Skeletal muscle satellite cell (primary cell): ENCODE measurements at regions not wholly inside any gene's neighbourhood (a gene's known extent, or its start where the extent isn't known, plus 50 kb on each side); places are given as distances from the start of the nearest gene placed in this dataset.

Source experiments
- H3K27me3 ChIP-seq: 2 replicates; pipeline ENCODE4 v1.7.0; 2013; ENCODE audit warnings: low read length; ENCODE audit not compliant: control insufficient read depth, insufficient read depth
- H3K36me3 ChIP-seq: 2 replicates; pipeline ENCODE4 v1.7.0; 2013; ENCODE audit warnings: mild to moderate bottlenecking, control low read depth, low read length; ENCODE audit not compliant: insufficient read depth
- H3K4me1 ChIP-seq: 2 replicates; pipeline ENCODE4 v1.7.0; 2013; ENCODE audit warnings: low read length; ENCODE audit not compliant: control insufficient read depth, insufficient read depth
- H3K4me2 ChIP-seq: 2 replicates; pipeline ENCODE4 v1.7.0; 2013; ENCODE audit warnings: mild to moderate bottlenecking, low read length
- H3K4me3 ChIP-seq: 2 replicates; pipeline ENCODE4 v1.7.0; 2013; ENCODE audit warnings: low read length
- H3K9ac ChIP-seq: 2 replicates; pipeline ENCODE4 v1.7.0; 2013; ENCODE audit warnings: mild to moderate bottlenecking, low read depth, low read length, moderate library complexity
- H3K9me3 ChIP-seq: replicated peaks from 2 replicates; pipeline ENCODE4 v1.7.0; 2013; ENCODE audit warnings: mild to moderate bottlenecking, control low read depth, low read length

- no peaks in the 10 kb centered on the region for H3K9me3 ChIP-seq
- no peak overlapping the region for H3K4me2 ChIP-seq
- no peak overlapping the region for H3K9ac ChIP-seq
- H3K36me3 ChIP-seq, result no peaks in the 10 kb centered on the region
- peaks cover 23% of the 10 kb centered on the region for H3K4me1 ChIP-seq
- no peak overlapping the region for H3K4me3 ChIP-seq
- H3K27me3 ChIP-seq, result no peaks in the 10 kb centered on the region
Measured at GRCh38 chr11:28621753-28622152, 513.6 kb downstream of the METTL15 start.

- H3K4me1 ChIP-seq, result peaks cover 23% of the 10 kb centered on the region
- no peak overlapping the region for H3K4me3 ChIP-seq
- no peak overlapping the region for H3K9ac ChIP-seq
- no peaks in the 10 kb centered on the region for H3K27me3 ChIP-seq
- H3K4me2 ChIP-seq, result peak overlapping the region; percentile 25
- no peaks in the 10 kb centered on the region for H3K9me3 ChIP-seq
- no peaks in the 10 kb centered on the region for H3K36me3 ChIP-seq
Measured at GRCh38 chr11:28619846-28620540, 511.8 kb downstream of the METTL15 start.

DNA sequence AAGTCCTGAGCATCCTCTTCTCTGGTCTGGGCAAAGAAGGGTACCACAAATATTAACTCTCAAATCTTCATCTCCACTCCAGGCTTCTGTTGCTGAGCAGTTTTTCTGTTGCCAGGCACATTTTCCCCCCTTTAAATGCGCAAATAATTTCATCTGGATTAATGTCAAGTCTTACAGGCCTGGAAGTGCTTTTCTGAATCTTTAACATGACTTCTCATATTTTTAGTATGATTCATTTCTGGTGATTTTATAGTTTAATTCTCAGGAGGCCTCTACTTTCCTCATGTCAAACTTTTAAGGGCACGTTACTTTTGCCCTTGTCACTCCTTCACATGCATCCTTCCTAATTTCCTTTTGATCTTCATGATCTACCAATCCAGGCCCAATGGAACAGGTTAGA is 510.2 kb downstream of the METTL15 start:
- H3K4me2 ChIP-seq, result no peak overlapping the region
- H3K4me3 ChIP-seq, result no peak overlapping the region
- peaks cover 23% of the 10 kb centered on the region for H3K4me1 ChIP-seq
- H3K9ac ChIP-seq, result no peak overlapping the region
- H3K36me3 ChIP-seq, result no peaks in the 10 kb centered on the region
- H3K9me3 ChIP-seq, result no peaks in the 10 kb centered on the region
- no peaks in the 10 kb centered on the region for H3K27me3 ChIP-seq

GRCh38 chr11:28616160-28616965 is 508.2 kb downstream of the METTL15 start:
- H3K9ac ChIP-seq, result no peak overlapping the region
- no peaks in the 10 kb centered on the region for H3K9me3 ChIP-seq
- no peaks in the 10 kb centered on the region for H3K27me3 ChIP-seq
- no peak overlapping the region for H3K4me3 ChIP-seq
- H3K4me2 ChIP-seq, result no peak overlapping the region
- peaks cover 23% of the 10 kb centered on the region for H3K4me1 ChIP-seq
- no peaks in the 10 kb centered on the region for H3K36me3 ChIP-seq

- H3K9ac ChIP-seq, result no peak overlapping the region
- H3K36me3 ChIP-seq, result no peaks in the 10 kb centered on the region
- H3K4me1 ChIP-seq, result peaks cover 23% of the 10 kb centered on the region
- H3K4me2 ChIP-seq, result no peak overlapping the region
- no peaks in the 10 kb centered on the region for H3K27me3 ChIP-seq
- no peaks in the 10 kb centered on the region for H3K9me3 ChIP-seq
- no peak overlapping the region for H3K4me3 ChIP-seq
Measured at GRCh38 chr11:28615542-28615941, 507.4 kb downstream of the METTL15 start.

DNA sequence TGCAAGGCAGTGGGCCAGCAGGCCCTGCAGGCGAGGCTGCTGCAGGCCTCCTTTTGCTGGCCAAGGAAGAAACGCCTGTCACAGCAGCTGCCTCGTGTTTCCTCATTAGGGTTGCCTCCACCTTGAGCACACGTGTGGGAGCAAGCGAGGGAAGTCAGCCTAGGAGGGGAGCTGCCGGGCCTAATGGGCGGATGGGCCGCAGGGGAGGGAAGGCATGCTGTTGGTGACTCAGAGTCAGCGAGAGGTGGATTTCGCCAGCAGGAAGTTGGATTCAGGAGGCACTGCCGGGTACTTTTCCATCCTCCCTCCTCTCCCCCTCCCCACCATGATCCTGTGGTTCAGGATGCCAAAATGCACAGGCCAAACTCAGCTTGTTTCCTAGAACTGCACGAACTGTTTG is 498.7 kb downstream of the METTL15 start:
- Histone ChIP-seq H3K4me1 (no peaks in the 10 kb centered on the region), H3K36me3 (no peaks in the 10 kb centered on the region), H3K27me3 (no peaks in the 10 kb centered on the region), H3K9ac (no peak overlapping the region), H3K4me2 (no peak overlapping the region), H3K4me3 (no peak overlapping the region), H3K9me3 (no peaks in the 10 kb centered on the region)

GRCh38 chr11:28599656-28600055 is 491.5 kb downstream of the METTL15 start:
- Histone ChIP-seq H3K9me3 (no peaks in the 10 kb centered on the region), H3K4me3 (no peak overlapping the region), H3K36me3 (no peaks in the 10 kb centered on the region), H3K9ac (no peak overlapping the region), H3K4me1 (no peaks in the 10 kb centered on the region), H3K4me2 (no peak overlapping the region), H3K27me3 (no peaks in the 10 kb centered on the region)

- H3K4me2 ChIP-seq, result no peak overlapping the region
- H3K9me3 ChIP-seq, result no peaks in the 10 kb centered on the region
Measured at GRCh38 chr11:28598531-28598930, 490.3 kb downstream of the METTL15 start.

GRCh38 chr11:28596816-28597215 is 488.6 kb downstream of the METTL15 start:
- H3K4me2 ChIP-seq, result no peak overlapping the region
- no peaks in the 10 kb centered on the region for H3K4me1 ChIP-seq
- no peak overlapping the region for H3K4me3 ChIP-seq
- H3K9ac ChIP-seq, result no peak overlapping the region
- no peaks in the 10 kb centered on the region for H3K36me3 ChIP-seq
- no peaks in the 10 kb centered on the region for H3K9me3 ChIP-seq
- no peaks in the 10 kb centered on the region for H3K27me3 ChIP-seq

More at GRCh38 chr11:28598531-28598930, 490.3 kb downstream of the METTL15 start:
- Histone ChIP-seq H3K36me3 (no peaks in the 10 kb centered on the region), H3K27me3 (no peaks in the 10 kb centered on the region), H3K9ac (no peak overlapping the region), H3K4me3 (no peak overlapping the region), H3K4me1 (no peaks in the 10 kb centered on the region)

DNA sequence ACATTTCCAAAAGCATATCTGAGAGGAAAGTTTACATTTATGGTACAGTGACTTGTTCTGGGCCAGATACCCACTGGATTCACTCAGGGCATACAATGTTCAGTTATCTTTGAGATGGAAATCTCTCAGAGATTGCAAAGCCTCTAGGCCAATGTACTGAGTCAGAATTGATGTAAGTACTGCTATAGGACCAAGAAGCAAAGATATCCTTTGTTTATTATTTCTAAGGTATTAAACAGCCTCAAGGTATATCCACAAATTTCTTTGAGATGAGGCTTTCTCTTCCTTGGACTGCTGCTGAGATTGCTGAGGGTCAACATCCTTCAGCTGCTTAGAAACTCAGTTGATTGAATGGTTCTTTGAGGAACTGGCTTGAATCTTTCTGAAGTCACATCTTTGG is 484.0 kb downstream of the METTL15 start:
- H3K27me3 ChIP-seq, result no peaks in the 10 kb centered on the region
- H3K36me3 ChIP-seq, result no peaks in the 10 kb centered on the region
- no peaks in the 10 kb centered on the region for H3K4me1 ChIP-seq
- H3K4me3 ChIP-seq, result no peak overlapping the region
- H3K4me2 ChIP-seq, result no peak overlapping the region
- H3K9me3 ChIP-seq, result no peaks in the 10 kb centered on the region
- no peak overlapping the region for H3K9ac ChIP-seq

DNA sequence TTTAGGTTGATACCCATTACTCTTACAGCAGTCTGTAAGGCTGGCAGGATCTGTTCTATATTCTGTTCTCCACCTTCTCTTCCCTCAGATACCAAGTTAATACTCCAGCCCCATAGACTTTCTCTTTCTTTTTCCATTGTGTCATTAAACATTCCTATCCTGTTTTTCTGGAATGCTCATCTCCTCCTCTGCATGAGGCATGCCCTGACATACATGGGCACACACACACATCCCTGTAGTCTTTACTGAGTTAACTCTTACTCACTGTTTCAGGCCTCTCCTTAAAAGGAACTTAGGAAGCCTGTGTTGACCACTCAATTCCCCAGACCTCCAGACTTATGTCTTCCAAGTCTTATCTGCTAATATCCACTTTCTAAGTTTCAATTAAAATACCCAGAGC is 476.8 kb downstream of the METTL15 start:
- Histone ChIP-seq H3K27me3 (no peaks in the 10 kb centered on the region), H3K4me3 (no peak overlapping the region), H3K9me3 (no peaks in the 10 kb centered on the region)

GRCh38 chr11:28582506-28582905 is 474.3 kb downstream of the METTL15 start:
- no peaks in the 10 kb centered on the region for H3K36me3 ChIP-seq
- no peak overlapping the region for H3K4me2 ChIP-seq
- no peaks in the 10 kb centered on the region for H3K27me3 ChIP-seq

More for the DNA sequence above, 476.8 kb downstream of the METTL15 start:
- Histone ChIP-seq H3K9ac (no peak overlapping the region), H3K4me2 (no peak overlapping the region), H3K36me3 (no peaks in the 10 kb centered on the region), H3K4me1 (peaks cover 11% of the 10 kb centered on the region)

More at GRCh38 chr11:28582506-28582905, 474.3 kb downstream of the METTL15 start:
- Histone ChIP-seq H3K9me3 (no peaks in the 10 kb centered on the region), H3K4me3 (no peak overlapping the region), H3K9ac (no peak overlapping the region), H3K4me1 (peaks cover 11% of the 10 kb centered on the region)
